AG10803 (cell line): ENCODE measurements at regions not wholly inside any gene's neighbourhood (a gene's known extent, or its start where the extent isn't known, plus 50 kb on each side); places are given as distances from the start of the nearest gene placed in this dataset.

Source experiments
- DNase-seq: peaks from one replicate; pipeline ENCODE4 v3.0.0; 2010; ENCODE audit warnings: low read depth
- H3K4me3 ChIP-seq: 2 replicates; pipeline ENCODE4 v1.5.1; 2011; ENCODE audit warnings: mild to moderate bottlenecking, low read length, control low read depth
- CTCF ChIP-seq: conservative IDR thresholded peaks from 2 replicates; pipeline ENCODE4 v1.5.1; 2011; ENCODE audit warnings: mild to moderate bottlenecking, low read length, control low read depth, inconsistent platforms

GRCh38 chrX:114372937-114373336, 210.9 kb upstream of the HTR2C start:
- no peak for TF ChIP-seq CTCF
- DNase-seq, result no peak
- no peak overlapping the region for H3K4me3 ChIP-seq

GRCh38 chrX:114390251-114390796, 193.6 kb upstream of the HTR2C start:
- TF ChIP-seq CTCF, result no peak
- H3K4me3 ChIP-seq, result no peak overlapping the region
- DNase-seq, result no peak
